Mesenchymal stem cell (in vitro differentiated cells and primary cell): ENCODE measurements at regions not wholly inside any gene's neighbourhood (a gene's known extent, or its start where the extent isn't known, plus 50 kb on each side); places are given as distances from the start of the nearest gene placed in this dataset.

Source experiments
- DNase-seq: peaks from one replicate; pipeline ENCODE4 v3.0.0-alpha.2; 2013
- H2AFZ ChIP-seq: one replicate; pipeline ENCODE4 v1.6.1; 2013; ENCODE audit warnings: low read depth, mild to moderate bottlenecking, control low read depth, inconsistent platforms, low read length, moderate library complexity
- H2AK5ac ChIP-seq: 2 replicates; pipeline ENCODE4 v1.6.1; 2013; ENCODE audit warnings: low read length, moderate library complexity, mild to moderate bottlenecking, inconsistent platforms; ENCODE audit not compliant: severe bottlenecking
- H2BK120ac ChIP-seq: one replicate; pipeline ENCODE4 v1.6.1; 2013; ENCODE audit warnings: low read depth, mild to moderate bottlenecking, inconsistent platforms, low read length, moderate library complexity
- H2BK12ac ChIP-seq, 2 experiments: one replicate each; pipeline ENCODE4 v1.6.1; 2013; ENCODE audit warnings: inconsistent platforms in 2 of 2, low read length in 2 of 2, mild to moderate bottlenecking in 2 of 2, moderate library complexity in 2 of 2, control low read depth in 1 of 2
- H2BK15ac ChIP-seq: one replicate; pipeline ENCODE4 v1.6.1; 2013; ENCODE audit warnings: mild to moderate bottlenecking, low read depth, inconsistent platforms; ENCODE audit not compliant: poor library complexity, severe bottlenecking
- H2BK5ac ChIP-seq: 2 replicates; pipeline ENCODE4 v1.6.1; 2013; ENCODE audit warnings: low read depth, mild to moderate bottlenecking, low read length, control low read depth, inconsistent platforms; ENCODE audit not compliant: poor library complexity, severe bottlenecking
- H3K14ac ChIP-seq, 2 experiments: one replicate each; pipeline ENCODE4 v1.6.1; 2013; ENCODE audit warnings: inconsistent platforms in 2 of 2, low read length in 2 of 2, control low read depth in 1 of 2, mild to moderate bottlenecking in 1 of 2, moderate library complexity in 1 of 2
- H3K18ac ChIP-seq, 2 experiments: one replicate each; pipeline ENCODE4 v1.6.1; 2013; ENCODE audit warnings: inconsistent platforms in 2 of 2, low read length in 2 of 2, control low read depth in 1 of 2, low read depth in 1 of 2, mild to moderate bottlenecking in 1 of 2
- H3K23ac ChIP-seq, 2 experiments: one replicate each; pipeline ENCODE4 v1.6.1; 2013; ENCODE audit warnings: inconsistent platforms in 2 of 2, low read length in 2 of 2, mild to moderate bottlenecking in 2 of 2, moderate library complexity in 2 of 2, control low read depth in 1 of 2
- H3K27ac ChIP-seq: 2 replicates; pipeline ENCODE4 v1.5.1; 2013; ENCODE audit warnings: mild to moderate bottlenecking, moderate library complexity, low read length, control low read depth, inconsistent platforms; ENCODE audit not compliant: poor library complexity, severe bottlenecking
- H3K27me3 ChIP-seq, 2 experiments: 2 replicates each; pipeline versions ENCODE4 v1.6.1 to v1.7.0; 2013; ENCODE audit warnings: low read length in 2 of 2, mild to moderate bottlenecking in 2 of 2, moderate library complexity in 2 of 2, control low read depth in 1 of 2, inconsistent platforms in 1 of 2; ENCODE audit not compliant: control insufficient read depth in 1 of 2, insufficient read depth in 1 of 2
- H3K36me3 ChIP-seq, 2 experiments: 2 replicates each; pipeline versions ENCODE4 v1.6.1 to v1.7.0; 2013; ENCODE audit warnings: low read length in 2 of 2, control low read depth in 1 of 2, inconsistent platforms in 1 of 2, low read depth in 1 of 2, mild to moderate bottlenecking in 1 of 2; ENCODE audit not compliant: insufficient read depth in 2 of 2, control insufficient read depth in 1 of 2
- H3K4ac ChIP-seq, 2 experiments: one replicate each; pipeline ENCODE4 v1.6.1; 2013; ENCODE audit warnings: inconsistent platforms in 2 of 2, low read length in 2 of 2, mild to moderate bottlenecking in 2 of 2, moderate library complexity in 2 of 2, control low read depth in 1 of 2, low read depth in 1 of 2
- H3K4me1 ChIP-seq: 2 replicates; pipeline ENCODE4 v1.6.1; 2013; ENCODE audit warnings: low read depth, low read length, control low read depth; ENCODE audit not compliant: control insufficient read depth, insufficient read depth
- H3K4me2 ChIP-seq: 2 replicates; pipeline ENCODE4 v1.6.1; 2013; ENCODE audit warnings: low read length, mild to moderate bottlenecking, inconsistent platforms; ENCODE audit not compliant: poor library complexity, severe bottlenecking
- H3K4me3 ChIP-seq, 2 experiments: 2 replicates each; pipeline versions ENCODE4 v1.5.1 to v1.7.0; 2013; ENCODE audit warnings: low read length in 2 of 2, mild to moderate bottlenecking in 2 of 2, control low read depth in 1 of 2, low read depth in 1 of 2; ENCODE audit not compliant: insufficient read depth in 1 of 2
- H3K79me1 ChIP-seq: replicated peaks from 2 replicates; pipeline ENCODE4 v1.6.1; 2013; ENCODE audit warnings: mild to moderate bottlenecking, control low read depth, low read length, inconsistent platforms; ENCODE audit not compliant: poor library complexity, severe bottlenecking
- H3K9ac ChIP-seq: 2 replicates; pipeline ENCODE4 v1.7.0; 2013; ENCODE audit warnings: mild to moderate bottlenecking, low read length, moderate library complexity
- H3K9me3 ChIP-seq: 2 replicates; pipeline ENCODE4 v1.7.0; 2013; ENCODE audit warnings: mild to moderate bottlenecking, low read length; ENCODE audit not compliant: control insufficient read depth
- H4K8ac ChIP-seq: one replicate; pipeline ENCODE4 v1.6.1; 2013; ENCODE audit warnings: inconsistent platforms, mild to moderate bottlenecking, low read length, moderate library complexity
- H4K91ac ChIP-seq: one replicate; pipeline ENCODE4 v1.6.1; 2013; ENCODE audit warnings: mild to moderate bottlenecking, low read length, inconsistent platforms
- whole genome bisulfite sequencing: methylation state at CpG from one replicate; pipeline ENCODE4 v1.1.7; 2013; ENCODE audit warnings: mixed read lengths; 5-methylcytosine and 5-hydroxymethylcytosine counted together

DNA sequence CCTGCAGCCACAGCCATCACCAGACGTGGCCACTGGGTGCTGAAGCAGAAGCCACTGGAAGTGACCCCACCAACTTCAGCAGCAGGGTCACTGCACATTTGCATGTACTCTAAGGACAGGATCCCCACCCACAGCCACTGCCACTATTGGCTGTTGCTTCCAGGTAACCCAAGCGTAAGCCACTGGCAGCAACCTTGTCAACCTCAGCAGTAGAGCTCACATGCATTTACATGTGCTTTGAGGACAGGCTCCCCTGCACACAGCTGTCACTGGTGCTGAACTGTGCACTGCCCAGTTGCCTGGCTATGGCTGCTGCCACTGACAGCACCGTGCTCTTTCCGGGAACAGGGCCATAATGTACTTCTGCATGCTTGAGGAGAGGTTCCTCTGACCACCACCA, 332.4 kb upstream of the DMD start:
- no peak overlapping the region for H2BK5ac ChIP-seq
- no peak overlapping the region for H3K14ac ChIP-seq
- DNase-seq: no peak
- 80% methylated on average over 4 of the region's 4 CpGs for WGBS
- no peak overlapping the region for H3K4ac ChIP-seq
- no peak overlapping the region for H3K18ac ChIP-seq
- no peak overlapping the region for H2BK120ac ChIP-seq
- no peaks in the 10 kb centered on the region for H3K27me3 ChIP-seq
- no peak overlapping the region for H2AFZ ChIP-seq
- no peak overlapping the region for H2AK5ac ChIP-seq
- H3K9ac ChIP-seq: no peak overlapping the region
- no peaks in the 10 kb centered on the region for H3K36me3 ChIP-seq
- H2BK15ac ChIP-seq: no peak overlapping the region
- no peaks in the 10 kb centered on the region for H3K79me1 ChIP-seq
- no peaks in the 10 kb centered on the region for H3K4me1 ChIP-seq
- H3K23ac ChIP-seq: no peak overlapping the region
- H3K9me3 ChIP-seq: no peaks in the 10 kb centered on the region
- H3K4me3 ChIP-seq: no peak overlapping the region
- no peak overlapping the region for H3K4me2 ChIP-seq
- no peak overlapping the region for H2BK12ac ChIP-seq
- H4K91ac ChIP-seq: no peak overlapping the region
- no peak overlapping the region for H3K27ac ChIP-seq
- H4K8ac ChIP-seq: no peak overlapping the region
